HG03108 (cell line): ENCODE measurements at regions not wholly inside any gene's neighbourhood (a gene's known extent, or its start where the extent isn't known, plus 50 kb on each side); places are given as distances from the start of the nearest gene placed in this dataset.
"Not testable (repeated sequence)": the region's sequence is repeated elsewhere in the genome, so short reads cannot be mapped to it uniquely, and the experiment has no call there.

Experiments used
- ATAC-seq: cut with Tn5 transposase; IDR thresholded peaks from one replicate; pipeline ENCODE4 v1.9.1; 2021; ENCODE audit warnings: moderate library complexity; ENCODE audit not compliant: unreplicated experiment

DNA sequence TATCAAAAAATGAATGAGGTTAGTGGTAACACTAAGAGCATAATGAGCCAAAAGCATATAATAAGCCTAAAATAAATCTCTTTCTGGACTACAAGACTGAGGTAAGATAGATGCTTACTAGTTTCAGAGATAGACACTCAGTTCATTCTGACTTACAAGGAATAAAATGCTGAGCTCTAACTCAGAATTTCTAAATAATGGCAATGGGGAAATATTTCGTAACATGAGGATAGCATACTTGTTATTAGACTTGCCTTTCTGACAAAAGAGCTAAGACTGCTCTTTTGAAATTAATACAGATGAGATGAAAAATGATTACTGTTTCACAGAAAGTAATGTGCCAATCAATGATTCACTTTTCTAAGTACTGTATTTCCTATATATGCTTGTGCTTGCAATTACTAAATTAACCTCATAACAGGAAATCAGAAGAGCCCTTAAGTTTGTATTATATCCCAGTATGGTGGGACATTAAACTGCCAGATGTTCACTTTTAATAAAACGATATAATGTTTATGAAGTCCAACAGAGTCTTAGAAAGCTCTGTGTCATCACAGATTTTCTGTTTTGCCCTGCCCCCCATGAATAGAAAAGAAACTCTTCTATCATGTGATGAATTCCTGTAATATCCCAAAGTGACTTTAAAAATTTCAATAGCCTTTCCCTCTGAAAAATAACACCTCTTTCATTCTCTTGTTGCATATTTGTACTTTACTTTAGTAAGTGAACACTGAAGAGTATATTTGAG is 2771.0 kb upstream of the PCDH20 start:
- ATAC-seq: no peak

DNA sequence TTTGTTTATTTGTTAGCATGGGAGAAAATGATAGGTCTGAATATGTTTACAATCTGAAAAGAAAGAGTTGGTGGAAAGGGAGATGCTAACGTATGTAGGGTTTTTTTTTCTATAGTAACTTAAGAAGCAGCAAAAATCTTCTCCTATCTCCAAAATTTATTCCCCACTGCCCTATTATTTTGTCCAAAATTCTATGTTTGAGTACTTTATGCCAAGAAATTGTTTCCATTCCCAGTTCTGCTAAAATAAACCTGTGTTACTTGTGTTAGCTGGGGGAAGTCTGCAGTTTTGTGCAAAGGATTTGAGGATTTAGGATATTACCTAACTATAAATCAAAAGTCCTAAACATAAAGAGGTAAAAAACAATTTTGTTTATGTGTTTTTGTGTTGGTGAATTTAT is 2770.4 kb upstream of the PCDH20 start:
- ATAC-seq: no peak

DNA sequence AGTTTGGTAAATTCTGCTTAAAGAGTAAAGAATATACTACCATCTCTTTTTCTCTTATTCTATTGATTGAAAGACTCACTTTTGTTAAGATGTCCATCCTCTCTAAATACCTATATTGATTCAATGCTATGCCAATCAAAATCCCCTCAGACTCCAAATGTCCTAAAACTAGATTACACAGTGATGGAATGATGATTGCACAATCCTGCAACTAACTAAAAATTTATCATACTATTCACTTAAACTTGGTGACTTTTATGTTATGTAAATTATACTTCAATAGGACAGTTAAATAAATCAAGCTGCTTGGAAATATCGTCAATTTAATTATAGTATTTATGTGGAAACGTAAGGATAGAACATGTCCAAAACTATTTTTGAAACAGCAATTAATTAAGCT is 2765.1 kb upstream of the PCDH20 start:
- no peak for ATAC-seq

DNA sequence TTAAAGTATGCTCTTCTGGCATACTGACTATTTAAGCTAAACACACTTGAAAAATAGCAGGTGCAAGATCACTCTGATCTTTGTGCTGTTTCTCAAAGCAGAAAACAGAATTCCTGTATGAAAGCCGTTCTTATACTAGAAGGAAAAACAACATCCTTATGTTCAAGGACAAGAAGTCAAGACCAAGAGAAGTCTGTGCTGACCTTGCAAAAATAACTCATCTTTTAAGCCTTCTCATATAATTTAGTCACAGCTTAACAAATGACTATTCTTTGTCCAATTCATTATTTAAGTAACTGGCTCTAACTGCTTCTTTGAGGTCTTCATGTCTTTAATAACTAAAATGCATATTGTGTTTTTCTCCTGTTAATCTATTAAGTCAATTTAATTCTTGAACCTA is 2750.2 kb upstream of the PCDH20 start:
- no peak for ATAC-seq

DNA sequence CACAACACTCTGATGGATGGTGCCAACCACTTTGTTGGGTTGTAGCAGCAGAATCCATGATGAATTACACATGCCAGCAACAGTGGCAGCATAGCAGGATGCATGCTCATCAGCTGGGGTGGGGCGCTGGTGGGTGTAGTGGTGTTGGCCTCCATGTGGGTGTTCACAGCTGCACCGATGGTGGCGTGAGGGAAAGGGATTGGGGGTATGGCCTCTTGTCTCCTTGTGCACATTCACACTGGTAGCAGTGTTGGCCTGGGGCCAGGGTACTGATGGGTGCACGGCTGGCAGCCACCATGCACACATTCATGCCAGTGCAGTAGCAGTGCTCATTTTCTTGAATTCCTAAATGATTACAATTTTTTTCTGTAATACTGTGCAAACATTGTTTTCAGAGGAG is 2748.8 kb upstream of the PCDH20 start:
- no peak for ATAC-seq

DNA sequence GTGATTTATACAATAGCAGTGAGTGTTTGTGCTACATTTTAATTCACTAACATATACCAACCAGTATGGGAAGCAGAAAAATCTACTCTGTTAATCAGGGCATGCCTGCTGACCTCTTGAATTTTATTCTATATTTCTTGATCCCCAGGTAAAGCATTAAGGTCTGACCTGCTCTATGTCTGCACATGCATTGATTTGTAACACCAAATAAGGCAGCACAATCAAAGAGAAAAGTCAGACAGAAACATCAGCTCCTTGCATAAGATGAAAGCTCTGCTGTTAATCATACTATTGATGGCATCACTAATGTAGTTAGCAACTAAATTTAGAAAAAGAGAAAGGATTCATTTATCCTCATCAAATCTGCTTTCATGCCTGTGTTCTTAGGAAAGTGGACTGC is 2744.8 kb upstream of the PCDH20 start:
- no peak for ATAC-seq

DNA sequence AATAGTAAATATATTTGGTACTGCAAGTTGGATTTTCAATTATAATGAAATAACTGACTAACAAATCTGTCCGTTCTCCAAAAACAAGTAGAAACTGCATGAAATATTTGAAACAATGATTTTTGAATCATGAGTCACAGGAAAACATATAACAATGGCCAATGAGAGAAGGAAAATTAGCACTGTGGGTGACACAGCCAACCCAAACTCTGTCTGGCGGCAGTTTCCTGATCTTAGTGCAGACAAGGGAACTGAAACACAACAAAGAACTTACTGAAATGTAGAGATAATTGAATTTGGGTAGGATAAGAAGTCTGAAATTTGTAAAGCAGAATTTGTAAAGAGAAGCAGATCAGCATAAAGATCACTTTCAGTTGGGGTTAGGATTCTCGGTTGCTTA is 2743.3 kb upstream of the PCDH20 start:
- ATAC-seq: no peak

DNA sequence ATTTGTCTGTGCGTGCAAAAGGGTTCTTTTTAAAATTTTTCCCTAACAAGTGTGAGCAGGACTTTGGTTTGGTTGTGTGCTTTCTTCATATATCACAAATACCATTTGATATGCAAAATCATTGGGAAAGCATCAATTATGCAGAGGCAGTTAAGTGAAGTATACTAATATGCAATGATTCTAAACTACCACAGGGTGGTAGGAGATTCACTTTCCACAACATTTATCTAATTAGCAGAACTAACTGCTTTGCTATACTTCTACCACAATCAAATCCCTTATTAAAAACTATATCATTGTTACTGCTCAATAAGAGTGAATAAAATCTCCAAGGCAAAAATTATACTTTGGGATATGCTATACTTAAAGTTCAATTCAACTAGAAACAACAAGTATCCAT is 2738.9 kb upstream of the PCDH20 start:
- ATAC-seq: no peak

DNA sequence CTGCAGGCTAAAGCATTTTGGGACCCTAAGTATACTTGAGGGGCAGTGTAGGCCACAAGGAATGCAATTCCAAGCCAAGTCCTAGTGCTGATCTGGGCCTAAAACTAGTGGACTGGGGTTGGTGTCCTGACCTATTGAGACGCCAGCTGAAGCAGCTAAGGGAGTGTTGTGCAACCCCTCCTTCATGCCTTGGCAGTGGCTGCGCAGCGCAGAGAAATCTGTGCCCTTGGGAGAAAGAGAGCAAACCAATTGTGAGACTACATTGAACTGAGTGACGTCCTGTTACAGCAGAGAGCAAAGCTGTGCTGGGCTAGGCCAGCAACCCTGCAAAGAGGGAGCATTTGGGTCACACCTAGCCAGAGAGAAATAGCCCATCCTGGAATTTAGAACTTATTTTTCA is 2715.0 kb upstream of the PCDH20 start:
- no peak for ATAC-seq

DNA sequence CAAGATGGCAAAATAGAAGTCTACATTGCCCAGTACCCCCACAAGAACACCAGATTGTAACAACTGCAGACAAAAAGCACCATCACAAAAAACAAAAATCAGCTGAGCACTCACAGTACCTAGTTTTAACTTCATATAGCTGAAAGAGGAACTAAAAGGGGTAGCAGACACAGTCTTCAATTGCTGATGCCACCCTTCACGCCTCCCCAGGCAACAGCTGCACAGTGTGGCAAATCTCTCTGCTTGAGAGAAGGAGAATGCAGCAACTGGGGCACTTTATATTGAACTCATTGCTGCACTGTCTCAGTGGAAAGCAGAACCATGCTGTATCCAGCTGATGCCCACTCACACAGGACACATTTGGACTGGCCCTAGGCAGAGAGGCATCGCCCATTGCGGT is 2714.5 kb upstream of the PCDH20 start:
- no peak for ATAC-seq

DNA sequence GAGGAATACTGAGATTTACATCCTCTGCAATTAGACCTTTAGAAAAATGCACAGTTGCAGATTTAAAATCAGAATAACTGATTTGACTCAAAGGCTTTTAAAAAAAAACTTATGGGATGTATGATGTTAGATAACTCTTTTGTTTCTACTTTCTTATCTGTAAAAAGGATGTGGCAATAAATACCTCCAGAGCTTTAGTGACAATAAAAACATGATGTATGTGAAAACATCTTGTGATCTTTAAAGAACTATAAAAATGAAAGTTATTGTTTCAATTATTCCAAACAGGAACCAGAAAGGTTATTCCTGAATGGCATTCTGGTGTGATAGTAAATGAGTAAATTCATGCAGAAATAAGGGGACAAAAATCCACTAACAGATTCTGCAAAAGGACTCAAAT is 2712.2 kb upstream of the PCDH20 start:
- ATAC-seq: no peak

DNA sequence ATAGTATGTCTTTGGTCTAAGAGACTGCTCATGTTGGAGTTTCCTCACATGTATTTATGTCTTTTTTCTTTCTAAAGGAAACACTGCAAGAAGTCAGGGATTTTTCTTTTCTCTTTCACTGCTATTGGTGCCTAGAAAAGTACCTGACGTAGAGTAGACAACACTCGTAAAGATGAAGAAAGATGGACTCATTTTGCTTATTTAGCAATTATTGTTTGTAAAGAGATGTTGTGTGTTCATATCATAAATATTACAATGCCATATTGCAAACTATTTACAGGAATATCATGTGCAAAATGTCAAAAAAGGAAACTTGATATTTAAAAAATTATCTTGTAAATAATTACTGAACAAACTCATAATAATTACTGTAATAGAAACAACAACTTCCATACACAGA is 2711.5 kb upstream of the PCDH20 start:
- no peak for ATAC-seq

DNA sequence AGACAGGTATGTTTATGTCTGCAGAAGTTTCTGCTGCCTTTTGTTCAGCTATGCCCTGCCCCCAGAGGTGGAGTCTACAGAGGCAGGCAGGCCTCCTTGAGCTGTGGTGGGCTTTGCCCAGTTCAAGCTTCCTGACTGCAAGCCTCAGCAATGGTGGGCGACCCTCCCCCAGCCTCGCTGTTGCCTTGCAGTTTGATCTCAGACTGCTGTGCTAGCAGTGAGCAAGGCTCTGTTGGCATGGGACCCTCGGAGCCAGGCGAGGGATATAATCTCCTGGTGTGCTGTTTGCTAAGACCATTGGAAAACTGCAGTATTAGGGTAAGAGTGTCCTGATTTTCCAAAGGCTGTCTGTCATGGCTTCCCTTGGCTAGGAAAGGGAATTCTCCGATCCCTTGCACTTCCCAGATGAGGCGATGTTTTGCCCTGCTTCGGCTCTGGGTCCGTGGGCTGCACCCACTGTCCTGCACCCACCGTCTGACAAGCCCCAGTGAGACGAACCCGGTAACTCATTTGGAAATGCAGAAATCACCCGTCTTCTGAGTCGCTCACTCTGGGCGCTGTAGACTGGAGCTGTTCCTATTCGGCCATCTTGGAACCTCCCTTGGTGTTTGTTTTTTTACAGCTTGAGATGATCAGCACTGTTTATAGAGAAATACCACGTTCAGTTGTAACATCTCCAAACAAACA is 2705.5 kb upstream of the PCDH20 start:
- ATAC-seq: not testable (repeated sequence)

DNA sequence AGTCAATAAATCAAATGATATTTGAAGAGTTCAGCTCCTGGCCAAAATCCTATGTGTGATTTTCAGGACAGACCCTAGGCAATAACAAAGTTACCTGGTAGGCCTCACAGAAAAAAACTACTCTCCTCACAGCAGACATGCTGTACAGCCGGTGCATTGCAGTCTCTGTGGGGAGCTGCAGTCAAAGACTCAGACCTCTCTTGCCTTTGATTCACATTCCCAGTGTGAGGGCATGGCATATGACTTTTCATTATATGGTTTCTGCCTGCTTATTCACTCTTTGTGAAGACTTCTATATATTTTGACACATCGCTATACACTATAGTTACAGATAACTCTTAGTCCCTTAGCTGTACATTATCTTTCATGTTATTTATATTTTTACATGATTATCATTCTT is 2684.3 kb upstream of the PCDH20 start:
- no peak for ATAC-seq

DNA sequence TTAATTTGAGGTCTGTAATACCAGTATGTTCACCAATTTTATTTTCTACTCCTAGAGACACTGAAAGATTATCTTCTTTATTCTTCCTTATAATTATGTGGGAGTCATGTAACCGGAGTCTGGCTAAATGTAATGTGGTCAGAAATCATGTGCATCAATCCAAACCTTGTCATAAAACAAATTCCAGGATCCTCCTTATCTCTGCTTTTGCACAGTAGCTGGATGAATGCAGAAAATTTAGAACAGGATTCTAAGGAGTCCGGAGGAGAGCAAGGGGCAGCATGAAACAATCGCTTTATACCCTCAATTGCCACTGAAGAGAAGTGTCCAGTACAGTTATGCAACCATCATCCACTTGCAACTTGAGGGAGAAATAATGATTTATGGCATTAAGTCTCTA is 2674.7 kb upstream of the PCDH20 start:
- no peak for ATAC-seq

DNA sequence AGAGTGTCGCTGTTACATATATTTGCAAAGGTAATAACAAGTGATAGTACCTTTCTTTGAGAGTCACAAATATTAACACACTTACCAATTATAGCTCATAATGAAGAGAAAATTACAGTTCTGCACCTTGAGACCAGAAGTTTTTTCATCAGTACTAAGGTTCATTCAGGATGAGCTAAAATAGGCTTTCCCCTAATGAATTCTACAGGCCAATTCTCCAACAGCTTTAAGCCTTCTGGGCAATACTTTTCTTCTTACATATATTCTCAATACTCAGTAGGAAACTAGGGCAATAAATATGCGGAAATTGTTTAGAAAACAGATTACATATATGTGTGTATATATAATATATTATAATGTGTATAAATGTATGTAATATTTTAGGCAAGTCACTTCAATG is 2672.8 kb upstream of the PCDH20 start:
- no peak for ATAC-seq

DNA sequence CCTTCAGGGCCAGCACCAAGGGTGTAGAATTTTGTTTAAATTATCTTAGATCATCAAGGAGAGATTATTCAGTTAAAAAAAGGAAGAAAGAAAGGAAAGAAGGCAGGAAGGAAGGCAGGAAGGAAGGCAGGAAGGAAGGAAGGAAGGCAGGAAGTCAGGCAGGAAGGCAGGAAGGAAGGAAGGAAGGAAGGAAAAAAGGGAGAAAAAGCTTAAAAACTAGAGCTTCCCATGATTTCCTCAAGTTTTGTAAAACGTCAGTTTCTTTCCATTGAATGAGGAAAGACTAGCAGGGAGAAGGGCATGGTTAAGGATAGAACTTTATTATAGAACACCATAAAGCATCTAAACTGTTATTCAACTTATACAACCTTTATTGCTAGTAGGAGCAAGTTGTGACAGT is 2672.0 kb upstream of the PCDH20 start:
- ATAC-seq: no peak

DNA sequence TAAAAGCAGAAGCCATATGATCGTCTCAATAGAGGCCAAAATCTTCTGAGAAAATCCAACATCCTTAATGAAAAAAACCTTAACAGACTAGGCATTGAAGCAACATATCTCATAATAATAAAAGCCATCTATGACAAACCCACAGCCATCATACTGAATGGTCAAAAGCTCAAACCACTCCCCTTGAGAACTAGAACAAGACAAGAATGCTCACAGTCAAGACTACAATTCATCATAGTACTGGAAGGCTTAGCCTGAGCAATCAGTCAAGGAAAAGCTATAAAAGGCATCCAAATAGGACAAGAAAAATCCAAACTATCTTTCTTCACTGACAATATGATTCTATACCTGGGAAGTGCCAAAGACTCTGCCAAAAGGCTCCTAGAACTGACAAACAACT is 2668.2 kb upstream of the PCDH20 start:
- ATAC-seq: no peak

DNA sequence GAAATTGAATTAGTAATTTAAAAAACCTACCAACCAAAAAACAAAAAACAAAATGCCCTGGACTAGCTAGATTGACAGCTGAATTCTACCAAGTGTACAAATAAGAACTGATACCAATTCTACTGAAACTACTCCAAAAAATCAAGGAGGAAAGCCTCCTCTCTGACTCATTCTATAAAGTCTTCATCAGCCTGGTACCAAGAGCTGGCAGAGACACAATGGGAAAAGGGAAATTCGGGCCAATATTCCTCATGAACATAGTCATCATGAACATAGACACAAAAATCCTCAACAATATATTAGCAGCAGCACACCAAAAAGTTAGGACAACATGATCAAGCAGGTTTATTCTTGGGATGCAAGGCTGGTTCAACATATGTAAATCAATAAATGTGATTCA is 2667.7 kb upstream of the PCDH20 start:
- ATAC-seq: no peak

DNA sequence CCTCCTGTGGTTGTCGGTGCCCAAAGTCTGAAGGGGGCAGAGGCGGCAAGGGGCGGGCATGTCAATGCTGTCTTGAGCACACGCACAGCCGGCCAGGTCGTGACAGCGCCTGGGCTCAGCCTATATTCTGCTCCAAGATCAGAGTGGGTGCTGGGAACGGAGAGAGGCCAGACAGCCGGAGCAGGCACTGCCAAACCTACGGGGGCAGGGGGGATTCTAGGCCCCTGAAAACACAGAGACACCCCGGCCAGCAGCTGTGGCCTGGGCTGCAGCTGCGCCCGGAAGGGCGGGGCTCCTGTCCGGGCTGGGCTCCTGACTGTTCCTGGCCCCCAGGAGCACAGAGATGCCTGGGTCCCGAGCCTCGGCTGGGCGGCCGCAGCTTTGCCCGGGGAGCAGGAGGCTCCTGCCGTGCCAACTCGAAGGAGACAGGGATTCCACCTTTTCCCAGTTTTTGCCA is 2662.9 kb upstream of the PCDH20 start:
- ATAC-seq: no peak

DNA sequence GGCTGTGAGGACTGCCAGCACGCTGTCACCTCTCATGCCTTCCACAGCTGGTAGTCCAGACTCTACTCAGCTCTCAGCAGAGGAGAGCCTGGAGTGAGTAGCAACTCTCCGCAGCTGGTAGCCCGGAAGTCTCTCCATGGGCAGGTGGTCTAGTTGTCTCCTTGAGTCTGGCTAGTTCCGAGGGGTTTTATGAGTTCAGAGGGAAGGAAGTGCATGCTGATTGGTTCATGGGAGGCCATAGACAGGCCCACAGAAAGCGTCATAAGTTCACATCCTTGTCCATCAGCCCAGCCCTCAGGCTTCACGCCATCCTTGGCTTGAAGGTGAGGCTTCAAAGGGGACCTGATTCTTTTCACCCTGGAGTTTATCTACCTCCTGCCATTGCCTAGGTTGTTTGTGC is 2662.4 kb upstream of the PCDH20 start:
- no peak for ATAC-seq

DNA sequence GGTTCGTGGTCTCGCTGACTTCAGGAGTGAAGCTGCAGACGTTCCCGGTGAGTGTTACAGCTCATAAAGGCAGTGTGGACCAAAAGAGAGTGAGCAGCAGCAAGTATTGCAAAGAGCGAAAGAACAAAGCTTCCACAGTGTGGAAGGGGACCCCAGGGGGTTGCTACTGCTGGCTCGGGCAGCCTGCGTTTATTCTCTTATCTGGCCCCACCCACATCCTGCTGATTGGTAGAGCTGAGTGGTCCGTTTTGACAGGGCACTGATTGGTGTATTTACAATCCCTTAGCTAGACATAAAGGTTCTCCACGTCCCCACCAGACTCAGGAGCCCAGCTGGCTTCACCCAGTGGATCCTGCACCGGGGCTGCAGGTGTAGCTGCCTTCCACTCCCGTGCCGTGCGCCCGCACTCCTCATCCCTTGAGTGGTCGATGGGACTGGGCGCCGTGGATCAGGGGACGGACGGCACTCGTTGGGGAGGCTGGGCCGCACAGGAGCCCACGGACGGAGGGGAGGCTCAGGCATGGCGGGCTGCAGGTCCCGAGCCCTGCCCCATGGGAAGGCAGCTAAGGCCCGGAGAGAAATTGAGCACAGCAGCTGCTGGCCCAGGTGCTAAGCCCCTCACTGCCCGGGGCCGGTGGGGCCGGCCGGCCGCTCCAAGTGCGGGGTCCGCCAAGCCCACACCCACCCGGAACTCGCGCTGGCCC is 2661.6 kb upstream of the PCDH20 start:
- ATAC-seq: not testable (repeated sequence)
